ENCODE measurements at regions not wholly inside any gene's neighbourhood (a gene's known extent, or its start where the extent isn't known, plus 50 kb on each side); places are given as distances from the start of the nearest gene placed in this dataset.
A peak's percentile ranks its signal among the peaks of the same experiment; 100 is the strongest.

DNA sequence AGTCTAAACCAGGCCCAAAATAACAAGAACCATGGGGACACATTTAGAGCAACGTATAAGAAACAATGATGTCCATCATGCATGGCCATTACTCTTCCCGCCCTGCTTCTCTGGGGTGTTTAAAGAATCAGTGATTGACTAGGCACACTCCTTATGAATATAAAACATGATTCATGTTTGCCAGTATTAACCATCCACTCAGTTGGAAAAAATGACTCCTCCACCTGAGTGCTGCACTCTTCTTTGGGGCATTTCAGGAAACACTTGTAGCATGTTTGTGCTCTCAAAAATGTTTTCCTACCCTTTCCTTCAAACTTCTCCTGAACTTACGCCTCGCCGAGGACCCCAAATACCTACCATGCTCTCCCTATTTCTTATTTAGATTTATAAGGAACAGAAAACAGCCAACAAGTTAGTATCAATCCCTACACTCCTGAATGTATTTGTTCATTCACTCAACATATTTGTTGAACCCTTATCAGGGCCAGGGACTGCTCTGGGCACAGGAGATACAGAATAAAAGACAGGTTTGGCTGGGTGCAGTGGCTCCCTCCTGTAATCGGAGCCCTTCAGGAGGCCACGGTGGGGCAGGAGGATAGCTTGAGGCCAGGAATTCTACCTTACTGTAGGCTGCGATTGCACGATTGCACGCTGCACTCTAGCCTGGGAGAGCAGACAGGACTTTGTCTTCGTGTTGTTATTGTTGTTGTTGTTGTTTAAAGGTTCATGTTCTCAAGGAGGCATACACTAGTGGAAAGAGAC lies 137.0 kb downstream of the TMCO5A start:
- DNase-seq (ENCODE audit: low spot score), result no peak
- intact Hi-C loops (cut with DNase I), result loop anchor here in 1 of 2 donors (5.0 to 10.0 kb wide), 2 partner anchors 56 to 183 kb away; partner anchors contain the start of gene SPRED1

DNA sequence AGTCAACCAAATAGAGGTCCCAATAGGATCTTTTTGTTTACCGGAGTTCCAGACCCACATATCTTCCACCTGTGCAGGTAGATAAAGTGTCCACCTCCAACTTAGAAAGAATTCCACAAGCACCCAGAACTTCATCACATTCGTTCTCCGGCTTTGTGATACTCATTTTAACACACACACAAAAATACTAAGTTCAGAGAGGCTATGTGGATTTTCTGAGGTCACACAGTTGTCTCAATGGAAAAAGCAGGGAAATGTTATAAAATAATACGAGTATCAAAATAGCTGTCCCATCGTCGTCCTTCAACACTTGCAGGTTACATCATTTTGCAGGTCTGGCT lies 137.5 kb downstream of the TMCO5A start:
- intact Hi-C loops (cut with DNase I), result loop anchor here in 1 of 2 donors (5.0 to 10.0 kb wide), 2 partner anchors 55 to 183 kb away; partner anchors contain the start of gene SPRED1
- no peak for DNase-seq (ENCODE audit: low spot score)

DNA sequence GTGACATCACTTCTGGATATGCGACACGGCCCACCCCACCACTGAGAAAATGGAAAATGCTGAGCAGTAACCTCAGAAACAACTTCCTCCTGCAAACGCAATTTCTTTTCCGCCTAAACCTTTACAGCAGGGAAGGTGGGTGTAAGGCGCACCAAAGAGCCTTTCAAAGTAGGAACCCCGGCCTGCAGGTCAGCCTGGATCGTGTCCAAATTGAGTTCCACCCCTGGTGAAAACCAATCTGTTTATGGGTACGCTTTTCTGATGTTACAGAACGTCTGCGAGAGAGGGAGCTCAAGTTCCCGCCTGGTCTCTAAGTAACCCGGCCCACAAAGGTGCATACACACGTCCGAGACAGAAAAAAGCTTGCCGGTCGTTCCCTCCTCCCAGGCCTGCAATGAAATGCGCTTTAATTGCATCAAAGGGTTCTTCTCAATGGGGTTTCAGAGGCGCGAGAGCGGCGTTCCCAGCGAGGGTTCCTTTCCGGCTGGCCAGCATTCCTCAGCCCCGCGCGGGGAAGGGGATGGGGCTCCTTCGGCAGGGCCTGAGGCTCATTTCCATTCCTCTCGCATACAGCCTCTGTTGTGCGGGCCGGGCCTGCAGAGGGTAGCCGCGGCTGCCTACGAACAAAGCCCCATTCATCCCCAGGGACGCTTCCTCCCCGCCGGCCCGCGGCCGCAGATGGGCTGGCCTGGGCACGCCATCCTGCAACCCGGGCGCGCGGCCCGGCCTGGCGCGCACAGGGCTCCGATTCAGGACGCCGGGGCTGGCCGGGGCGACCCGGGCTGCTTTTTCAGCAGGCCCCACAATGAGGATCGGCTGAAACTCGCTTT lies 138.1 kb downstream of the TMCO5A start:
- DNase-seq (ENCODE audit: low spot score), result peak; percentile 89
- intact Hi-C loops (cut with DNase I), result loop anchor here in 1 of 2 donors (5.0 to 10.0 kb wide), 2 partner anchors 55 to 182 kb away; partner anchors contain the start of gene SPRED1

DNA sequence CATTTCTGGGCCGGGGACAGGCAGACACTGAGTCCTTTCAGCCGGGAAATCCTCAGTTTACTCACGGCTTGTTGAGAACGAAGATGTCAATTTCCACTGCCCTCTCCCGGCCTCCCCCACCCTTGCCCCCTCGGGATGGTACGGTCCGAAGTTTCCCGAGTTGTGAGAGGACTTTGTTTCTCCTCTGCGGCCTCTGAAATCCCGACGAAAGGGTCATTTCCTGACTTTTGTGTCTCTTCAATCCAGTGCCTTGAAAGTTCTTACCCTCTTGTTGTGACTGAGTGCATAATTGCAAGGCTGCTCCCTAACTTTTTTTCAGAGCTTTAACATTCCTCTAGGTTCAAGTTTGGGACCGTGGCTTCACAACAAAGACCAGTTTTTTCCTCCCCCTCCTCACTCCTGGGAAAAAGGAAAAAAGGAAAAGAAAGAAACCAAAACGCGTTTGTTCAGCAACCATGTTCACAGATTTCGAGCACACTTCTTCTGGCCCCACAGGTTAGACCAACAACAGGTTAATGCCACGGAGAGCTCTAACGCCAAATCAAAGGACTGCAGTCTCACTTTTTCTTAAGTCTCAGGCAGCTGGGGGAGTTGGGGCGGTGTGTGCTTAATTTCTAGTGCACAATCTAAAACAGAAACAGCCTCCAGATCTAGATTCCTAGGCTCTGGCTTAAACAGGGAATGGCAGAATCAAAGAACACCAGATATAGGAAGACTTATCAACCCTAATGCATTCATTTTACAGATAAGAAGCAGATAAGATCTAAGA lies 138.9 kb downstream of the TMCO5A start:
- peak; percentile 83 for DNase-seq (ENCODE audit: low spot score)

DNA sequence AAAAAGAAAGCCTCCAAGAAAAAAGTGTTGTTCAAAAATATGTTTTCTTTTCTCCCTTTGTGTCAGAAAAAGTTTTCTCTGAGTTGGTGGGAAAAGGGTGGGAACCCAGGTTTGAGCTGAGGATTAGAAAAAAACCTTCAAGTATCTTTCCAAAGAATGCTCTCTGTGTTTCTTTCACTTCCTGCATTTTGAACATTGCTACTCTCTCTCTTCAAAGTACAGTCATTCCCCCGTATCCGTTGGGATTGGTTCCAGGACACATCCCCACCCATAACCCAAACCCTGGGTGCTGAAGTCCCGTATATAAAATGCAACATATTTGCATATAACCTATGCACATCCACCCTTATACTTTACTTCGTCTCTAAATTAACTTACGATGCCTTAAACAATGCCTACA lies 139.6 kb downstream of the TMCO5A start:
- intact Hi-C loops (cut with DNase I), result loop anchor here in 1 of 2 donors (5.0 to 10.0 kb wide), 2 partner anchors 53 to 181 kb away; partner anchors contain the start of gene SPRED1
- DNase-seq (ENCODE audit: low spot score), result no peak

More for the DNA sequence above, 138.9 kb downstream of the TMCO5A start:
- intact Hi-C loops (cut with DNase I), result loop anchor here in 1 of 2 donors (5.0 to 10.0 kb wide), 2 partner anchors 54 to 181 kb away; partner anchors contain the start of gene SPRED1

DNA sequence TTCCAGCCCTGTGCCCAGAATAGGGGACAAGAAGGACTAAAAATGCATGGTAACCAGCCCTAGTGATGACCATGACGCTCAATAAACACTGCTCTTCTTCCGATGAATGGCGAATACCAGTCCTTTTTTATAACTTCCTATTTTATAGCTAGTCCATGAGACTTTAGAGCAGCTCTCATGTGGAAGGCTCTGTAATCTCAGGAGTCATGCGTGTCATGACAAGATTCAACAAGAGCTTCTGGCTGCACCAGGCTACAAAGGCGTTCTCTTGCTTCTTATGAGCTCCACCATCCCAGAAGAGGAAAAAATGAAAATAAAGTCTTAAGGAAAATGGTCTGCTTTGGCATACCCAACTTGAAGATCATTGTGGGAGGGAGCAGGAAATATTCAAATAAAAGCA lies 141.0 kb downstream of the TMCO5A start:
- DNase-seq (ENCODE audit: low spot score), result no peak
- intact Hi-C loops (cut with DNase I), result loop anchor here in 1 of 2 donors (10.0 kb wide), 1 partner anchor 179 kb away; the partner anchor contains the start of gene SPRED1

DNA sequence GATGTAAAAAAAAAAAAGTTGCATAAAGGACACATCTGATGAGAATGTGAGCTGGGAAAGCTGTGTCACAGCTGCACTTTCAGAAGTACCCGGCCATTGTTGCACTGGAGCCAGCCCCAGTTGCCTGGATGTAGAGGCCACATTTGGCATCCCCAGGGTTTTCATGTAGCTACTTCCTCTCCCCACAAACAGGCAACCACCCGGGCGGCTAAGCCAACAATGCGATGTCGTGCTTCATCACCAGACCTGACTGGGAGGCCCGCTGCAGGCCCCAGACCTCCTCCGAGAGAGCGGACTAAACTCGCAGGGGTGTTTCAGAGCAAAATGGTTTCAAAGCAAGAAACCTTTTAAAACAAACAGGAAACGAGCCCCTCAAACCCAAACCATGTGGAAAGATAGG lies 142.3 kb downstream of the TMCO5A start:
- intact Hi-C loops (cut with DNase I), result loop anchor here in 1 of 2 donors (10.0 kb wide), 1 partner anchor 178 kb away; the partner anchor contains the start of gene SPRED1
- no peak for DNase-seq (ENCODE audit: low spot score)

DNA sequence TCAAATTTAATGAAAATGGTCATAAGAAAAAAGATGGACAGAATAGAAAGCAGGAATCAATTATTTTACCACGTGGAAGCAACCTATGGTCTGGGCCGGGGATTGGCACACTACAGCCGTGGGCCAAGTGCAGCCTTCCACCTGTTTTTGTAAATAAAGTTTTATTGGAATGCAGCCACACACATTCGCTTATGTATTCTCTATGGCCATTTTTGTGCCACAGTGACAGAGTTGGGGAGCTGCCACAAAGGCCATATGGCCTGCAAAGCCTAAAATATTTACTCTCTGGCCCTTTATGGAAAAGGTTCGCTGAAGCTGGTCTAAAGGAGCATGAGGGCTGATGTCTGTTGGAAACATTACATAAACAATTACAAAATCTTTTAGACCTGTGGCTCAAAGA lies 144.8 kb downstream of the TMCO5A start:
- DNase-seq (ENCODE audit: low spot score), result no peak
- intact Hi-C loops (cut with DNase I), result loop anchor here in 1 of 2 donors (10.0 kb wide), 1 partner anchor 176 kb away; the partner anchor contains the start of gene SPRED1

DNA sequence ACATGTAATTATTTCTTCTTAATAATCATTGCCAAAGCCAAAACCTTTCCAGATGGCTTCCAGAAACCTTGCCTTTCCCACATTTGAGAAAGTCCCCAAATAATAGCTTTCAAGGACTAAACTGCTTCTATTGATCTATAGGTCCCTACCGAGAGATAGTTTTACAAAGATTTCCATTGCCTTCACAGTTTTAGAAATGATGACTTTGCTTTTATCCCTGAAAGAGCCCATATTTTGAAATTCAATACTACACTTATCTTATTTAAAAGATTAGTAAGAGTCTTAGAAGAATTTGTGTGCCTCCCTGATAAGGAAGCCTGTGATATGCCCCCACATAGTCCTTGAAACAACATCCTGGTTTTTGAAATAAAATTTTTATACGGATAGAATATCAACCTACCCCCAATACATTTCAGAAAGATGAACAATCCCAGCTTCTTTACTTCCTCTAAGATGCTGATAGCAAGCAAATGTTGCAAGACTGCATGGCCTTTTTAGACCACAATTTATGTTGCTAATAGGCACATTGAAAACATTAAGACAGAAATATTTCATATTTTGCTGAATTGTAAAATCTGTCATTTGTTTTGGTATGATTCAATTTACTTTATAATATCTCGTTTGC lies 146.3 kb downstream of the TMCO5A start:
- intact Hi-C loops (cut with DNase I), result no loop called here
- DNase-seq (ENCODE audit: low spot score), result no peak

DNA sequence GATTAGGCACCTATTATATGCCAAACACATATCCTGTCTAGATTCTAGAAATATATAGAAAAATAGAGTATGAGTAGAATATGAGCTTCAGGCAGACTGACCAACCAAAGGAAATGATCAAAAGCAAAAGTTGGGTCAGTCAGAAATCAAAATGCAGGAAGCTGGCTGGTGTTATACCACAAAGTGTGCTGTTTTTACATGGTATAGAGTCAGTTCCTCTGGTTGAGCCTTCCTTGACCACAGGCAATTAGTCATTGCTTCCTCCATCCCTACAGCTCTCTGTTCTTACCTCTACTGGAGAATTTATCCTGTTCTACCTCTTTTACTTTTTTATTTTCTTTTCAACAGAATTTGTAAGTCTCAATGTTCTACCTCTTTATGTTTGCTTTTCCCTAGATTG lies 149.8 kb downstream of the TMCO5A start:
- intact Hi-C loops (cut with DNase I), result no loop called here
- no peak for DNase-seq (ENCODE audit: low spot score)

DNA sequence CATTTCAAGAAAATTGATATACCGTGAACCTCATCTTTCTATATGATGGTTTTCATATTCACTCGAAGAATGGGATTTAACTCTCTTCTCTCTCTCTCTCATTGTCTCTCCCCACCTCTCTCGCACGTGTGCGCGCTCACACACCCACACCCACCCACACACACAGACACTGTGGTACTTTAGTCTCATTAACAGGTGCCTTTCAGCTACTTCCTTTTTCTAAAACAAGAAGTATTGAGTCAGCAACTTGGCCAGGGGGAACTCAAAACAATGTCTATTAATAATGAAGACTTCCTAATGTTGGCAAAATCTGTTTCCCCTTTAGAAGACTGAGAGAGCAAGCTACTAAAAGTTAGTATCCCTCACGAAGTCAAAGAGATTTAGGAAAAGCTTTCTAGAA lies 150.7 kb downstream of the TMCO5A start:
- no peak for DNase-seq (ENCODE audit: low spot score)
- intact Hi-C loops (cut with DNase I), result no loop called here

DNA sequence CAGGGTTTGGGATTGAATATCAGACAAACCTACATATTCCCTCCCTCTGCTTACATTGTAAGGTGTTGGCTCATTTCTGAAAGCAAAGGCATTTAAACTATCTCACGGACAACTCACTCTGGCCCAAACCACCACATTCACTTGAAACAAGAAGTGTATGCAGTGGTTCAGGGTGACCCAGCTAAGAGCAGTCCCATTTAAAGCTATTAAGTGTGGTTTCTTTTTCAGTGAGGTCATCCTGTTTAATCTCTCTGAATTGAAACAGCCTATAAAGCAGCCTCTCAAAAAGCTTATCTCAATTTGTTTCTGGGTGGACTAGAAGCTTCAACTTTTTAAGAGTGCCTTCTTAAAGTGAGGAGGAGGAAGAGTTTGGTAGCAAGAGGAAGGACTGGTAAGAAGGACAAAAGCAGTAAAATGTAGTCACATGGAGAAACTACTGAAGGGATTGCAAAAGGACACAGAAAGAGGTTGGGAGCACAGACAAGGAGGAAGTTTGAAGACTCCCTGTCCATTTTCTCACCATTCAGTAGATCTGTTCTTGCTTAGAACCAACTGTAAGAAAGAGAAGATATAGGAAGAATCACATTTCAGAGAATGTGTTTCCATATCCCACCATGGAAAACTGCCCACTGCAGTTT lies 151.6 kb downstream of the TMCO5A start:
- DNase-seq (ENCODE audit: low spot score), result no peak
- intact Hi-C loops (cut with DNase I), result no loop called here

DNA sequence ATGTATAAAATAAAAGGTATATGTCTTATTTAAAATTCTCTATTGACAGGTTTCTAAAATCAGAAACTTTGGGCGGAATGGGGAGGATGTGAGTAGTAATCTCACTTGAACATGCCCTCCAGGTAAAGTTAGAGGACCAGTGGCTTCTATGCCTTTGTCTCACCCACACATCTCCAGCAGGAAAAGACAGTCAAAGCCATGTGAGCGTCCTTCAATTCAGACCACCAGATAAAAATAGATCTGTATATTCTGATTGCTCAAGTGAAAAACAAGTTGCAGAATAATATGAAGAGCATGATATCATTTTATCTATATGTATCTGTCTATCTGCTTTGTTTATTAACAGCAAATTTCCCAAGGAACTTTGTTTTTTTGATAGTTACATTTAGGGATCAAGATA lies 152.2 kb downstream of the TMCO5A start:
- intact Hi-C loops (cut with DNase I), result no loop called here
- no peak for DNase-seq (ENCODE audit: low spot score)

DNA sequence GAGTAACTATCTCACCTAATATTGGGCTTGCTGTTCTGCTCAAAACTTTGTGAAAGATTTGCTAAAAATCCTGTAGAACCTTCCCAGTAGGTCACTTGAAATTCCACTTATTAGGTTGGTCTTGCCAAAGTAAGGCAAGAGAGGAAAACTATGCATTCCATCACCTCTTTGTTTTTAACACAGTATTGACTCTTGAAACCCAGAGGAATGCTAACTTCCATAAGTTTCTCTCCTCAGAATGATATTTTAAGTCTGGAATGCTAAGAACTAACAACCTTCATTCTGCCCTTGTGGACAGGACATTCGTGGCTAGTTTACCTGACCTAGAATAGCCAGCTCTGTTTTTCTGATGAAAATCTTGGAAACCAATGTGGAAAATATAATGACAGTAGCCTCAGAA lies 154.5 kb downstream of the TMCO5A start:
- no peak for DNase-seq (ENCODE audit: low spot score)
- intact Hi-C loops (cut with DNase I), result loop anchor here in 1 of 2 donors (1.0 kb wide), 1 partner anchor 45 kb away; no protein-coding TSS in a partner anchor

DNA sequence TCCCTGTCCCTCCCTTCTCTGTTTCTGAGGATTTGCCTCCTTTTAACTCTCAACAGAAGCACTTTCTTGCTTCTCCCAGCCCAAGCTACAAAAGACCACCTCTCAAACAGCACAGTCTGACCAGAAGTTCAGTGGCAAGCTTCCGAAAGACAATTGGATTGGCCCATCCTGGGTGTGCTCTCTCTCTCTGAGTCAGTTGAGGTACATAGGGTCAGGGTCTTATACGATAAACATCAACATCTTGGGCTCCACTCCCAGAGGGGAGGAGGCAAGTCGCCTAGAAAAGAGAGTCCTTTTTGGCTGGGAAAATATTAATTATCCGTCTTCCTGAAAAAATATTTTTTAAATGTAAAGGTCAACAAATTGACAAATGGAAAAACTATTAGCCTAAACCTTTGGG lies 155.8 kb downstream of the TMCO5A start:
- DNase-seq (ENCODE audit: low spot score), result no peak
- intact Hi-C loops (cut with DNase I), result no loop called here

DNA sequence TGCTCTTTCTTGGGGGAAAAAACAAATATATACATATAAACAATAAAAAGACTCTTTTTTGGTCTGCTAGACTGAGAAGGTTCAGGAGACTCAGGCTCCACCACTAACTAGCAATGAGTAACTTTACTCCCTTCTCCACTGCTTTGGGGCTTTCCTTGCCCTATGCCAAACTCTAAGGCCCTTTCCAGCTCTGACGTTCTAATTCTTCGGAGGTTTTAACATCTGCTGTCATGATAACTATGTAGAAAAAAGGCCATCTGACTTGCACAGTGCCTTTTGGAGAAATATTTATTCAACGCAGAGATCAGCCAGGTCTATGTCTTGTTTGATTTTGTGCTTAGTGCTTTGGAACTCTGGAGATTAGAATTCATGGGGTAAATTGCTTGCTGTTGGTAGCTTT lies 156.2 kb downstream of the TMCO5A start:
- no peak for DNase-seq (ENCODE audit: low spot score)
- intact Hi-C loops (cut with DNase I), result no loop called here

DNA sequence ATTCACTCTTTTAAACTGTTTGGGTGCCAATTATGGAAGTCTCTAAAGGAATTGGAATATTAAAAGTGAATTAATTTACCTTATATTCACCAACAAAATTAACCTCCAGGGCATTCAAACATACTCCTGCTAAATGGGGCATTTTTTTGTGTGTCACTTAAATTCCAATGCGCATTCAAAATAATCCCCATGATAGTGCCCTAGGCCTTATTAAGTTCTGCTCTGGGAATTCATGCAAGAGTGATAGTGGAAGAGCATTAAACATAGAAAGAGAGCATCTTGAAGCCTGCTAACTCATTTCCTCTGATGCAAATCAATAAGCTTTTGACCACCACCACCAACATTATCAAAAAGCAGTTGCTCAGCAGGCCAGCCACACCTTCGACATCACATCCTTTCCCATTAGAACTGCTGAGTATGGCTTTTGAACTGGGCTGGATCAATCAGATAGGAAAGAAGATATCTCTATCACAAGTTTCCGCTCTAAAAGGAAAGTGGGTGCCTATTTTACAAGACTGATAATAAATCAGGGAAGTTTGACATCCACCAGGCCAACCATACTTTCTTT lies 156.7 kb downstream of the TMCO5A start:
- DNase-seq (ENCODE audit: low spot score), result no peak

DNA sequence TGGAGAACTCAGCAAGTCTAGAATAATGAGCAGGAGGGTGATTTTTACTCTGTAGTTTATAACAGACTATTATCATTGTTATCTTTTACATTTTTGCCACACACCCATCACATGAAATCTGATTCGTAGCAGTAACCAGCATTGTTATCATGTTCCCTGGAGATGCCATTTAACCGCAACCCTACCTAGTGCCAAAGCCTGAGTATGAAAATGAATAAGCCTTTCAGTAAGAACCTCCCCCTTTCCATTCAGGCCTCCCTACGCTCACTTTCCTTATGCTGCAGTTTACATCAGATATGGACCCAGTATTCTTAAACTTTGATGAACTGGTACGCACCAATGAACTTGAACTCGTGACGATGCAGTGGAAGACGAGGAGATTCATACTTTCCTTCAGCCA lies 158.7 kb upstream of the SPRED1 start:
- no peak for DNase-seq (ENCODE audit: low spot score)
- intact Hi-C loops (cut with DNase I), result no loop called here

More for the DNA sequence above, 156.7 kb downstream of the TMCO5A start:
- intact Hi-C loops (cut with DNase I), result no loop called here
